PC-9 (cell line): ENCODE measurements at regions not wholly inside any gene's neighbourhood (a gene's known extent, or its start where the extent isn't known, plus 50 kb on each side); places are given as distances from the start of the nearest gene placed in this dataset.

Experiments used
- BruUV-seq: library from RNA; stranded (reverse); fragments of 400-500 nt; replicated peaks from 2 replicates; lab custom pipeline; 2021; lab: Mats Ljungman, UMichigan
- CTCF ChIA-PET: fragments of 300-600 bp; sonication (Branson Sonifier 250); formaldehyde crosslinking; loops from one replicate; lab custom pipeline; 2022; ENCODE audit warnings: antibody characterized with exemption; lab: Charles Lee
- POLR2A ChIA-PET: fragments of 300-600 bp; sonication (Branson Sonifier 250); formaldehyde crosslinking; loops from one replicate; lab custom pipeline; 2022; ENCODE audit warnings: antibody characterized with exemption; ENCODE audit not compliant: unreplicated experiment; lab: Charles Lee
- DNase-seq, 2 experiments: peaks; one replicate each; pipeline versions ENCODE4 v3.0.0 to v3.0.0-alpha.2; 2015 to 2022; ENCODE audit warnings: mixed read lengths in 1 of 2
- H2AFZ ChIP-seq: fragments of 200-600 bp; sonication (generic); 2 replicates; pipeline ENCODE4 v1.8.1; 2017; ENCODE audit warnings: antibody characterized with exemption
- H3F3A ChIP-seq: fragments of 200-600 bp; sonication (generic); 2 replicates; pipeline ENCODE4 v1.8.1; 2017; ENCODE audit warnings: antibody characterized with exemption, mild to moderate bottlenecking, low read depth; ENCODE audit not compliant: insufficient read depth
- H3K27ac ChIP-seq: fragments of 200-600 bp; sonication (generic); 2 replicates; pipeline ENCODE4 v1.6.1; 2016; ENCODE audit warnings: mixed run types
- H3K27me3 ChIP-seq: fragments of 200-600 bp; sonication (generic); 2 replicates; pipeline ENCODE4 v1.6.1; 2016; ENCODE audit warnings: low read depth, mixed run types; ENCODE audit not compliant: insufficient read depth
- H3K36me3 ChIP-seq: fragments of 200-600 bp; sonication (generic); 2 replicates; pipeline ENCODE4 v1.6.1; 2016; ENCODE audit warnings: low read depth, mixed run types
- H3K4me1 ChIP-seq: fragments of 200-600 bp; sonication (generic); replicated peaks from 2 replicates; pipeline ENCODE4 v1.6.1; 2016; ENCODE audit warnings: mixed run types; ENCODE audit not compliant: insufficient read depth
- H3K4me2 ChIP-seq: fragments of 200-600 bp; sonication (generic); 2 replicates; pipeline ENCODE4 v1.6.1; 2017; ENCODE audit warnings: mixed run types
- H3K4me3 ChIP-seq: fragments of 200-600 bp; sonication (generic); 2 replicates; pipeline ENCODE4 v1.6.1; 2016; ENCODE audit warnings: mixed run types
- H3K79me2 ChIP-seq: fragments of 200-600 bp; sonication (generic); 2 replicates; pipeline ENCODE4 v1.6.1; 2017; ENCODE audit warnings: low read depth, mixed run types
- H3K9me2 ChIP-seq: fragments of 200-600 bp; sonication (generic); 2 replicates; pipeline ENCODE4 v1.8.1; 2017; ENCODE audit warnings: mild to moderate bottlenecking; ENCODE audit not compliant: insufficient read depth
- H3K9me3 ChIP-seq: fragments of 200-600 bp; sonication (generic); 2 replicates; pipeline ENCODE4 v1.8.1; 2016; ENCODE audit warnings: low read depth; ENCODE audit not compliant: insufficient read depth
- H4K20me1 ChIP-seq: fragments of 200-600 bp; sonication (generic); 2 replicates; pipeline ENCODE4 v1.8.1; 2017; ENCODE audit not compliant: insufficient read depth
- EZH2 ChIP-seq: fragments of 200-600 bp; sonication (generic); IDR thresholded peaks from 2 replicates; pipeline ENCODE4 v1.8.0; 2017; ENCODE audit warnings: antibody characterized with exemption, low read depth
- intact Hi-C: fragments of 100-400 bp; cut with micrococcal nuclease; formaldehyde crosslinking; loops from one replicate; pipeline ENCODE4 v1.10.0; 2022; ENCODE audit not compliant: unreplicated experiment
- TF ChIP-seq, protein P1 (sequence below): fragments of 200-600 bp; sonication (generic); conservative IDR thresholded peaks from 2 replicates; pipeline ENCODE4 v1.6.1; 2017; ENCODE audit warnings: mixed run types, antibody characterized with exemption, mild to moderate bottlenecking, moderate library complexity

DNA sequence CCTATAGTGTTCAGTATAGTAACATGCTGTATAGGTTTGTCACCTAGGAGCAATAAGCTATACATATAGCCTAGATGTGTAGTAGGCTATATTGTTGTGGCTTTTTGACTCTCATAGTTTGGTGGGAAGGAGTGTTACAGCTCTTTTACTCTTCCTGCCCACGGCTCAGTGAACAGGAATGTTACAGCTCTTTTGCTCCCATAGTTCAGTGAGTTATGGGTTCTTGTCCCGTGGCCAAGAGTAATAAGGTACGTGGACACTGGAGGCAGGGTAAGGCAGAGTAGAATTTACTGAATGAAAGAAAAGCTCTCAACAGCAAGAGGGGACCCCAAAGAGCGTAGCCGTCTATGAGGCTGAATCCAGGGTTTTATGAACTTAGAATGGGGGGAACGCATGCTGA lies 734.3 kb downstream of the ADGRL2 start:
- Histone ChIP-seq H4K20me1 (no peaks in the 10 kb centered on the region), H2AFZ (no peak overlapping the region), H3K27ac (no peak overlapping the region), H3K4me1 (no peaks in the 10 kb centered on the region), H3K9me2 (no peaks in the 10 kb centered on the region), H3K27me3 (no peaks in the 10 kb centered on the region), H3K36me3 (no peaks in the 10 kb centered on the region), H3F3A (no peaks in the 10 kb centered on the region), H3K79me2 (no peaks in the 10 kb centered on the region), H3K4me2 (no peak overlapping the region), H3K9me3 (no peaks in the 10 kb centered on the region), H3K4me3 (no peak overlapping the region)
- POLR2A ChIA-PET: no interaction called here
- intact Hi-C loops: no loop called here
- no TSS peak for BruUV-seq
- TF ChIP-seq EZH2: no peak
- TF ChIP-seq, protein P1, sequence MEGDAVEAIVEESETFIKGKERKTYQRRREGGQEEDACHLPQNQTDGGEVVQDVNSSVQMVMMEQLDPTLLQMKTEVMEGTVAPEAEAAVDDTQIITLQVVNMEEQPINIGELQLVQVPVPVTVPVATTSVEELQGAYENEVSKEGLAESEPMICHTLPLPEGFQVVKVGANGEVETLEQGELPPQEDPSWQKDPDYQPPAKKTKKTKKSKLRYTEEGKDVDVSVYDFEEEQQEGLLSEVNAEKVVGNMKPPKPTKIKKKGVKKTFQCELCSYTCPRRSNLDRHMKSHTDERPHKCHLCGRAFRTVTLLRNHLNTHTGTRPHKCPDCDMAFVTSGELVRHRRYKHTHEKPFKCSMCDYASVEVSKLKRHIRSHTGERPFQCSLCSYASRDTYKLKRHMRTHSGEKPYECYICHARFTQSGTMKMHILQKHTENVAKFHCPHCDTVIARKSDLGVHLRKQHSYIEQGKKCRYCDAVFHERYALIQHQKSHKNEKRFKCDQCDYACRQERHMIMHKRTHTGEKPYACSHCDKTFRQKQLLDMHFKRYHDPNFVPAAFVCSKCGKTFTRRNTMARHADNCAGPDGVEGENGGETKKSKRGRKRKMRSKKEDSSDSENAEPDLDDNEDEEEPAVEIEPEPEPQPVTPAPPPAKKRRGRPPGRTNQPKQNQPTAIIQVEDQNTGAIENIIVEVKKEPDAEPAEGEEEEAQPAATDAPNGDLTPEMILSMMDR: no peak
- no peak for DNase-seq
- CTCF ChIA-PET: no interaction called here

DNA sequence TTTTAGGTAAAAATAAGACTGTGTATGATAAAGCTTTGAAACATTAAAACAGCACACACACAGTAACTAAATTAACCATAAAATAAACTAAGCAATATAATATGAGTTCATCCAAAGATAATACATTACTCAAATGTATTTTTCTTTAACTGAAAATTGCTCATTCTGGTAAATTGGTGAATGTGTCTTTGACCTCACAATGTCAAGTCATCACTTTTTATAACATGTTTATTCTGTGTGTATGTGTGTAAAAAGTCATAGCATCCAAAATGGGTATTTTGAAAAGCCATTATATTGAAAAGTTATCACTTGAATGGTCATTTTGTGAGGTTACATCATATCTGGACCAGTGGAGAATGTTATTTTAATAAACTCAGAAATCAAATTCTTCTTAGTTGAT lies 724.6 kb downstream of the ADGRL2 start:
- no peaks in the 10 kb centered on the region for H4K20me1 ChIP-seq
- no peak overlapping the region for H3K27ac ChIP-seq
- ChIA-PET POLR2A (no interaction called here), CTCF (no interaction called here)
- DNase-seq: no peak
- no peaks in the 10 kb centered on the region for H3K9me3 ChIP-seq
- BruUV-seq: no TSS peak
- H3K79me2 ChIP-seq: no peaks in the 10 kb centered on the region
- no peak overlapping the region for H3K4me3 ChIP-seq
- no peaks in the 10 kb centered on the region for H3K9me2 ChIP-seq
- no peak overlapping the region for H2AFZ ChIP-seq
- intact Hi-C loops: no loop called here
- TF ChIP-seq, protein P1: no peak
- no peak for TF ChIP-seq EZH2
- H3F3A ChIP-seq: no peaks in the 10 kb centered on the region
- no peaks in the 10 kb centered on the region for H3K4me1 ChIP-seq
- H3K36me3 ChIP-seq: no peaks in the 10 kb centered on the region
- no peak overlapping the region for H3K4me2 ChIP-seq
- H3K27me3 ChIP-seq: no peaks in the 10 kb centered on the region

DNA sequence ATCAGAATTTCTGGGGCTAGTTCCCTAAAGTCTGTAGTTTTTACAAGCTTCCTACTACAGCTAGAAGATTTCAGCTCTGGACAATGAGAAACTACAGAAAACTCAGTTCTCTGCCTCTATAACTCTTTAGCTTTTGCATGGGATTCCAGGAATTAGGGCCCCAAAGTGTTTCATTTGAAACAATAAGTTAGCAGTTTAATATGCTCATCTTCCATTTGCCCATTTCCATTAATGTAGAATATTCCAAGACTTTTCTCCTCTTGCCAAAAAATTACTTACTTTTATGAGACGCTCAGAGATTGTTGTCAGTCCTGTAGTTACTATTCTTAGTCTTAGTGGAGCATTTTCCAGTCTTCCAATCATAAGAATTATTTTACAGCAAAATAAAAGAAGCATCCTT lies 719.9 kb downstream of the ADGRL2 start:
- no peaks in the 10 kb centered on the region for H3K4me1 ChIP-seq
- TF ChIP-seq EZH2: no peak
- TF ChIP-seq, protein P1: no peak
- no peak for DNase-seq
- H3K9me2 ChIP-seq: no peaks in the 10 kb centered on the region
- H3K4me2 ChIP-seq: no peak overlapping the region
- no peaks in the 10 kb centered on the region for H3K36me3 ChIP-seq
- ChIA-PET CTCF (no interaction called here), POLR2A (no interaction called here)
- H3F3A ChIP-seq: no peaks in the 10 kb centered on the region
- no peaks in the 10 kb centered on the region for H3K9me3 ChIP-seq
- H3K79me2 ChIP-seq: no peaks in the 10 kb centered on the region
- no peak overlapping the region for H2AFZ ChIP-seq
- no peaks in the 10 kb centered on the region for H4K20me1 ChIP-seq
- no peak overlapping the region for H3K4me3 ChIP-seq
- no peaks in the 10 kb centered on the region for H3K27me3 ChIP-seq
- H3K27ac ChIP-seq: no peak overlapping the region
- intact Hi-C loops: no loop called here
- BruUV-seq: no TSS peak
